ENCODE measurements at regions not wholly inside any gene's neighbourhood (a gene's known extent, or its start where the extent isn't known, plus 50 kb on each side); places are given as distances from the start of the nearest gene placed in this dataset.

DNA sequence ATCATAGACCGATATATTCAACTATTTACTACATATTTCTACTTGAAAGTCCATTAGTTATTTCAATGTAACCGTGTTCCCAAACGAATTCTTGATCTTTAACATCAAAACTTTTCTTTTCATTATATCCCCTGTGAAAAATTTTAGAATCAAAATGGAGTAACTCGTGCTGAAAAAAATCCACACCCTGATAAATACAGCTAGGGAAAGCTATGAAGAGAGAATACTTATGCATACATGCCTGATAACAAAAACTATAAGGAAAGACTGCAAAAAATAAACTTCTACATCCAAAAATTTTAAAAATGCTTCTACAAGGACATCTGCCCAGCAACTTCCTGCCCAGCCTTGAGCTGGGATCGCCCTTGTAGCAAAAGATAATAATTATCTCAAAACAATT, 2458.3 kb upstream of the PCDH20 start:
- TF ChIP-seq CTCF (IDR thresholded peaks at IDR 0.05): no peak
- no peak for TF ChIP-seq ZFX (IDR thresholded peaks at IDR 0.05; ENCODE audit: borderline replicate concordance)

Measured in 22Rv1 (cell line).